GM19452 (cell line): ENCODE measurements at regions not wholly inside any gene's neighbourhood (a gene's known extent, or its start where the extent isn't known, plus 50 kb on each side); places are given as distances from the start of the nearest gene placed in this dataset.
A peak's percentile ranks its signal among the peaks of the same experiment; 100 is the strongest.
"Not testable (repeated sequence)": the region's sequence is repeated elsewhere in the genome, so short reads cannot be mapped to it uniquely, and the experiment has no call there.

ENCODE experiments used
- ATAC-seq: cut with Tn5 transposase; IDR thresholded peaks from one replicate; pipeline ENCODE4 v1.9.1; 2021; ENCODE audit not compliant: unreplicated experiment

DNA sequence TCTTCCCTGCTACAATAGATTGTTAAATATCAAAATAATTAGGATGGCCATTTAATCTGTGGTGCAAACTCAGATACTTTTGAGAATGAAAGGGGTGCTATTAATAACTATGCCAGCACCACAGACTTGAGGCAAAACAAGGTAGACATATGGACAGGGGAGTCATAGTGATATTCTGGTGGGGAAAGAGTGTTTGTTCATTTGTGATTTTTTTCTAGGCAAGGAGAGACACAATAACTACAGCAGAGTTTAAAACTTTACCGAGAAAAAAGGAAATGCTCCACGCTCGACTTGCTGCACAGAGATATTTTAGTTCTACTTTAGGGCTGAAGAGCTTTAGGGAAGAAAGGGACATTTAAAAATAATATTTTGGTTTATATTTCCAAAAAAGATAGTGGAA lies 611.2 kb upstream of the GRM7 start:
- no peak for ATAC-seq

- peak; percentile 99 for ATAC-seq
Observed at GRCh38 chr3:6250167-6250566, 610.7 kb upstream of the GRM7 start.

DNA sequence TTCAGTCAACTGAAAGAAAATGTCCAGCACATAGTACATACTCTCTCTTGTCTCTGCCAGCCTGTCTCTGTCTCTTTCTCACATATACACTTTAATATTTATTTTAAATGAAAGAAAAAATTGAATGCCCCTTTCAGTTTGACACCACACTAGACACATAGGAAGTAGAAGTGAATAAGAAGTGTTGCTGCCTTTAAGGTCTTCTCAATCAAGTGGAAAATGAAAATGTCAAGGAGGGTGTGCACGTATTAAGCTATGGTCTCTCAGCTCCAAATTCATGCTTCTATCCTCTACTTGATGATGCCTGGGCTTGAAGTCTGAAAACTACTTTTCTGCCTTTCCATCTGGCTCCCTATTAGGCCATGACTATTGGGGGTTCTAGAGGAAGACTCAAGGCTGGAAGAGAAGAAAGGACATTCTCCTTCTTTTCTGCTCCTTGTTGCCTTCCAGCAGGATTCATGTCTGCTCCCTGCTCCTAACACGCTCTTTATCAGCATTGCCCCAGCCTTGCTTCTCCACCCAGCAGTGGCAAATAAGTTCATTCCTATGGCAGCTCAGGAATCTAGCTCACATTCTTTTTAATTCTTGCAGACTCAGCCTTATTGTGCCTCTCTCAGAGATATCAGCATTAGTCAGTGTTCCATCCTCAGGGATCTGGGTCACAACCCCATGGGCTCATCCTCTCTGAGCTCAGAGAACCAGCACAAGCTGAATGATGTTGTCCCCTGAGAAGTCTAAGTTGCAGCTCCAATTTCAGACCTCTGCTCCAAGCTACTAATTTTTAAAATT lies 609.1 kb upstream of the GRM7 start:
- ATAC-seq = no peak

- no peak for ATAC-seq
Observed at GRCh38 chr3:6254490-6254889, 606.4 kb upstream of the GRM7 start.

DNA sequence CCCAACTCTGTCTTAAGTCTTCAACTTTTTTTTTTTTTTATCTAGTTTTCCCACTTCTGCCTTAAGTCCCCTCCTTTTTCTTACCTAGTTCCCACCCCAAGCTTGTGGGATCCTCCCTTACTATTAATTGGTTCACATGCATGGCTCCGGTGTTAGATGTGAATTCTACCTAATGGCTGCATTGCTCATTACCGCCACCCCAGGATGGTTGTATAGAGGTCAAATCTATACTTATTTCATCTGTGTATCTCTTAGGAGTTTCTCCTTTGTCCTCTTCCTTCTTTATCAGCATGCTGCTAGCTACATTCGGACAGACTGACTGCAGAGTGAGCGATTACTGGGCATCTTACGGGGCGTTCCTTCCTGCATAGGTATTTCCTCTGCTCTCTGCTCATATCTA lies 605.7 kb upstream of the GRM7 start:
- no peak for ATAC-seq

- ATAC-seq = no peak
Observed at GRCh38 chr3:6260551-6261191, 600.2 kb upstream of the GRM7 start.

- ATAC-seq = no peak
Observed at GRCh38 chr3:6262010-6262409, 598.9 kb upstream of the GRM7 start.

DNA sequence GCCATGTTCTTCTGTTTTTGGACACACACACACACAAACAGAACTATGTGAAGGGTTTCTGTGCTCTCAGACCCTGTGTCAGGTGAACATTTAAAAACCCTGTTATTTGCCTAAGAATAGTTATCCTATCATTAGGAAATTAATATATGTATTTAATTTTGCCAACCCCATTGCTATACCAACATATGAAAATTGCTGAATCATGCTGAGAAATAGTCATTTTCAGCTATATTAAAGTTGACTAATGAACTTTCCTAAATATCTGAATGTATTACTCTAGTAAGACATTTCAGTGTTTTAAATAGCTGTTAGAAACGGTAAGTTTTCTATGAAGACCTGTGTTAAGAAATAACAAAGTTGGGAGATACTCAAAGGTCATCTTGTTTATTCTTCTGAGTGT lies 596.9 kb upstream of the GRM7 start:
- ATAC-seq = no peak

GRCh38 chr3:6264906-6265305 lies 596.0 kb upstream of the GRM7 start:
- no peak for ATAC-seq

- no peak for ATAC-seq
Observed at GRCh38 chr3:6266135-6266534, 594.8 kb upstream of the GRM7 start.

DNA sequence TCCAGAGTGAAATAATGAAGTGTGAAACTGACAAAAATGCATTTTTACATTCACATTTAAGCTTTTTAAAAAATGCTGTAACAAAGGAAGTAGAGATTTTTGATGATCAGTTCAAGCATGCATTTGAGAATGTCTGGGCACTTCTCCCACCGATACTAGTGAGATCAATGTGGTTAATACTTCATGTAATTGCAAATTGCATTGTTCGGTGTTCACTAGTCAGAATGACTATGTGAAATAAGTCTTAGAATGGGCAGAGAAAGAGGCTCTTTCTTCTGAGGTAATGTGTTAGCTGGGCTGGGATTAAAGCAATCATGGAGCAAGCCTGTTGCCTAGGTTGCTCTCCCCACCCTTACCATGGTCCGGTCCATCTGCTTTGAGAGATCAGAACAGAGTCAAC lies 587.0 kb upstream of the GRM7 start:
- no peak for ATAC-seq

- no peak for ATAC-seq
Observed at GRCh38 chr3:6281662-6282061, 579.3 kb upstream of the GRM7 start.

GRCh38 chr3:6282918-6283317 lies 578.0 kb upstream of the GRM7 start:
- no peak for ATAC-seq

- no peak for ATAC-seq
Observed at GRCh38 chr3:6287088-6287875, 573.6 kb upstream of the GRM7 start.

DNA sequence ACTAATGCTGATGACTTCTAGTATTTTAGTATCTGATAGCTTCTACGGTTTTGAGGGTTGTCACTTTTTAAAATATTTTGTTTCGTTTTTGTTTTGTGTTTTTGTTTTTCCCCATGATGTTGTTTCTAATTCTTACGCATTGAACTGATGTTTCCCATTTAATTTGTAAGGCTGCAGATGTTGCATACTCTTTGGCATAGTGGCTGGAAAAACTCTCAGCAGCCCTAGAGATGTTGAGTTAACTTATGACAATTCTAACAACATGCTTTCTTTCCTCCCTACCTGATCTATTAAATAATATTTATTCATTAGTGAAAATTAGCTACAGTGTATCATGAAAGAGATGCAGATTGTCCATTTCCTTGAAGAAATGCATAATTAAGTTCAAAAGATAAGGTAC lies 559.3 kb upstream of the GRM7 start:
- no peak for ATAC-seq

DNA sequence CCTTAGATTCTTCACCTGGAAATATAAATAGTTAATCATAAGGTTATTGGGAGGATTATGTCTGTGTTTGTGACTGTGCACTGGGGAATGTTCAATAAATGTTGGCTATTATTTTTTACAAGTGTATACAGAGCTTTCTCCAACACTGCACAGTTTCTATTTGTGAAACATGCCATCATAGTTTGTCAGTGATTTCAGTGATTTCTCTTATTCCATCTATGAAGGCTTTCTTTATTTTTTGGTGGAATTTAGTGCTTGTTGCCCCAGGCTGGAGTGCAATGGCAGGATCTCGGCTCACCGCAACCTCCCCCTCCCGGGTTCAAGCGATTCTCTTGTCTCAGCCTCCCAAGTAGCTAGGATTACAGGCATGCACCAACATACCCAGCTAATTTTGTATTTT lies 545.0 kb upstream of the GRM7 start:
- ATAC-seq = no peak

DNA sequence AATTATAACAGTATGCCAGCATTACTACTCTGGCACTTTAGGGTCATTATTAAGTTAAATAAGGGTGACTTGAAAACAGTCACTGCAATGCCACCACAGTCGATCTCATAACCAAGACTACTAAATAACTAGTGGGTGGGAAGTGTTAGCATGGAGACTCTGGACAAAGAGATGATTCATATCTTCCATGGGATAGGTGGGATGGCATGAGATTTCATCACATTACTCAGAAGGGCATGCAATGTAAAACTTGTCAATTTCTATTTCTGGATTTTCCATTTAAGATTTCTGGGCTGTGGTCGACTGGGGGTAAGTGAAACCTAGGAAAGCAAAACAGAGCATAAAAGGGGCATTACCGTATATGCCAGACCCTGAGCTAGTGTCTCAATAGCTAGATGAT lies 538.9 kb upstream of the GRM7 start:
- ATAC-seq = no peak

- ATAC-seq = no peak
Observed at GRCh38 chr3:6326771-6327170, 534.1 kb upstream of the GRM7 start.

DNA sequence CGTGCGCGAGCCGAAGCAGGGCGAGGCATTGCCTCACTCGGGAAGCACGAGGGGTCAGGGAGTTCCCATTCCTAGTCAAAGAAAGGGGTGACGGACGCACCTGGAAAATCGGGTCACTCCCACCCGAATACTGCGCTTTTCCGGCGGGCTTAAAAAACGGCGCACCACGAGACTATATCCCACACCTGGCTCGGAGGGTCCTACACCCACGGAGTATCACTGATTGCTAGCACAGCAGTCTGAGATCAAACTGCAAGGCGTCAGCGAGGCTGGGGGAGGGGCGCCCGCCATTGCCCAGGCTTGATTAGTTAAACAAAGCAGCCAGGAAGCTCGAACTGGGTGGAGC lies 520.0 kb upstream of the GRM7 start:
- ATAC-seq = not testable (repeated sequence)

DNA sequence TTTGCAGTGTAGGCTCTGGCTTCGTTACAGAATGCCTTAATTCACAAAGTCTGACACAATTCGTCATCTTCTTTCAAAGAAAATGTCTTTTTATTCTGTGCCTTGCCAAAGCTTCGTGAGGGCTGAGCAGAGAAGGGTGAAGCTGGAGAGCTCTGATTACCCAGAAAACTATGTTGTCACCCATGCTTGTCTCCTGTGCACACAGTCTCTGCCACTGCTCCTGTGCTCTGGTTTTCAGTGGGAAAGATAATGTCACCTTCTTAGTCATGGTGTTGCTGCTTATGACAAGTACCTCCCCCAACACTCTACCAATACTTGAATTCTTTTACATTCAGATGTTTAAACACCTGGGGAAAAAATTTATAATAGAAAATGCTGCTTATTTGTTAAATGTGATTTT lies 509.2 kb upstream of the GRM7 start:
- ATAC-seq = no peak

GRCh38 chr3:6354653-6355052 lies 506.3 kb upstream of the GRM7 start:
- no peak for ATAC-seq

- ATAC-seq = no peak
Observed at GRCh38 chr3:6362406-6362805, 498.5 kb upstream of the GRM7 start.
